Activated CD4-positive, alpha-beta T cell treated with anti-CD3 and anti-CD28 coated beads, Interleukin-2, Interleukin-4, amounts not matched to agents 100 ng/mL and 50 ng/mL, durations not matched to agents 16 hours and 8 hours (primary cell): ENCODE measurements at regions not wholly inside any gene's neighbourhood (a gene's known extent, or its start where the extent isn't known, plus 50 kb on each side); places are given as distances from the start of the nearest gene placed in this dataset.
"Not testable (repeated sequence)": the region's sequence is repeated elsewhere in the genome, so short reads cannot be mapped to it uniquely, and the experiment has no call there.

Experiments
- DNase-seq: peaks from one replicate; pipeline ENCODE4 v3.0.0-alpha.2; 2020; ENCODE audit warnings: low spot score

DNA sequence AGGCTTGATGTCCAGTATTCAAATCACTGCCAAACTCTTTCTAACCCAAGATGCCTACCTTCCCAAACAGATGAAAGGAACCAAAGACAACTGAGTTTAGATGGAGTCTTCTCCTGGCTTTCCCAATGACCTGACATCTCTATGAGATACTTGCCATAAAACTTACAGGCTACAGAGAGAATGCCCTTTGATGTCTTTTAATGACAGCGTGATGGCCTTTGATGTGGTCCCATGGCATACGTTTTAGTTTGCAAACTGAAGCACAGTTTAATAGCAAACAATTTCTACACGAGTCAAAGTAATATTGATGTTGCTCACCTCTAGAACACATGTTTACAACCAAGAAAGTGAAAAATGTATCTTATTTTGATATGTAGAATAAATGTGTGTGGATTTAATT, 73.2 kb downstream of the ZIC4 start:
- no peak for DNase-seq

DNA sequence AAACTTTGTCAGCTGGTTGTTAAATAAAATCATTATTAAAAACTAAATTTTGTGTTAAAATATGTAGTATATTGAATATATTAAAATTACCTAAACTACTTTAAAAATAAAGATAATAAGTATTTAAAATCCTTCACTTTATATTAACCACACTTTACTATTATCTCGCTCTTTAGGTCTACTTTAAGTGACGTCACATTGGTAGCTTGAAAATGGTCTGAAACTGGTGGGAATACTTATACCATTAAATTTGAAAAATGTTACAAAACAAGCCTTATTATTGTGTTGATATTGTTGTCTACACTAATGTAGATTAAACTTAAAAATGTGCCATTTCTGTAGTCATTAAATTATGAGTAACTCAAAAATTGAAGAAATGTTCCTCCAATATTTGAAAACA, 77.6 kb downstream of the ZIC4 start:
- DNase-seq, result no peak

DNA sequence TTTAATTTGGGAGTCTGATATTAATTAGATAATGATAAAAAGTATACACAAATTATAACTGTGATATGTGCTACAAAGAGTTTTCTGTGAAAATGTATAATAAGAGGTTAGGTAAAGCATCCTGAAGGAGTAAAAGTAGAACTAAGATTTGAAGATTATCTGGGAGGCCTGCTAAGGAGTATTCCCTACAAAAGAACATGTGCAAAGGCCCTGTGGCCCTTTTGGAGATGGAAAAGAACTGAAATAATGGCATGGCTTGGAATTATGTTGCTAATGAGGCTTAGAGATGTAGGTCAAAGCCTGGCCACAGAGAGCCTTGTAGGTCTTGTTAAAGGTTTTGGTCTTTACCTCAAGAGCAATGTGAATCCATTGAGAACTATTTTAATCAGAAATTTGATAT, 82.0 kb downstream of the ZIC4 start:
- DNase-seq, result no peak

DNA sequence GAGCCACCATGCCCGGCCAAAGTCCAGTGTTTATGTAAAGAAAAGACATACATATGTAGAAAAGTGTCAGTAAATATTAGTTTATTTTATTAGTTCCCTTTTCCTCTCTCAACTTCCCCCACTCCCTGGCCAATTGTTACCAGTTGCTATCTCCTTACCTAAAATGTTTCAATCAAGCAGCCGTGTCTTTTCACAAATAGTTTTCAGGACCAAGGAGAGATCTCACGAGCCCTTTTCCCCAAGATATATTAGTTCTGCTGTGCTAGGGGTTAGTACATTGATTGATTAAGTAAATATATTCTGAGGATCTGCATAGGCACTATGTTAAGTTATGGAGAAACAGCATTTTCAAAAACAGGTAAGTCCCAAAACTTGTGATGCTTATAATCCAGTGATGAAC, 87.4 kb downstream of the ZIC4 start:
- DNase-seq, result no peak

DNA sequence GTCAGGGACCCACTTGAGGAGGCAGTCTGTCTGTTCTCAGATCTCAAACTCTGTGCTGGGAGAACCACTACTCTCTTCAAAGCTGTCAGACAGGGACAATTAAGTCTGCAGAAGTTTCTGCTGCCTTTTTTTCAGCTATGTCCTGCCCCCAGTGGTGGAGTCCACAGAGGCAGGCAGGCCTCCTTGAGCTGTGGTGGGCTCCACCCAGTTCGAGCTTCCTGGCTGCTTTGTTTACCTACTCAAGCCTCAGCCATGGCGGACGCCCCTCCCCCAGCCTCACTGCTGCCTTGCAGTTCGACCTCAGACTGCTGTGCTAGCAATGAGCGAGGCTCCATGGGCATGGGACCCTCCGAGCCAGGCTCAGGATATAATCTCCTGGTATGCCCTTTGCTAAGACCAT, 89.3 kb downstream of the ZIC4 start:
- DNase-seq, result not testable (repeated sequence)

DNA sequence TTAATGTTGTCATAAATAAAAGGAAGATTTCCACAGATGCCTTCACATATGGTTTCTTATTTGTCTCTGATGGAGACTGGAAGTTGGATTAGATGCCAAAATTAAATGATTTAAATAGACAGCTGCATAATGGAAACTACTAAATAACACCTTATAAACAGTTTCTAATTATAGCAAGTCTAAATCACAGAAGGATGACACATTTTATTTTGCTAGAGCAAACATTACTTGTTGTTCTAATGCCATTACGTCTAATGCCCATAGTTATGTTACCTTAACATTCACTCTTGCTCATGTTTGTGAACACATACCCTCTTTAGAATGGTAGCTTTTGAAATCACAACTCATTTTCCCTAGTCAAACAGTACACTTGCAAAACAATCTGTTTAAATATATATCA, 92.8 kb downstream of the ZIC4 start:
- no peak for DNase-seq

DNA sequence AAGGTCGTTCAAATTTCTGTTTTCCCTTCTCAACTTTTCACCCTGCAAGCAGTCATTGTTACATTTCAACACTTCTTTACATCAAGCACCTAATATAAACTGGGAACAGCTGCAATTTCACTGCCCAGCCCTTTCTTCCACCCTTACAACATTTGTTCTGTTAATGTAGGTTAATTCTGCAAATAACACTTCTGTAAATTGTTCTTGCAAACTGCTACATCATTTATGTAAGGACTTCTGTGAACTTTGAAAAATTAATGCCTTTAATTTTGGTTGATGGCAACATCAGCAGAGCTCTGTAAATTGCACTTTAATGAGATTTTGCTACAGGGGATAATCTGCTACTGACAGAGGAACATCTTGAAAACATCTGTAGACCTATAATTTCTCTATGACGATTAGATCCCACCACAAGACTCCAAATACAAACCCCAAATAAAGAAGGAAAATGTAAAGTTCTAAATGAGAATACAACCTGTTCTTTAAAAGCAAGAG, 93.5 kb downstream of the ZIC4 start:
- DNase-seq, result no peak

DNA sequence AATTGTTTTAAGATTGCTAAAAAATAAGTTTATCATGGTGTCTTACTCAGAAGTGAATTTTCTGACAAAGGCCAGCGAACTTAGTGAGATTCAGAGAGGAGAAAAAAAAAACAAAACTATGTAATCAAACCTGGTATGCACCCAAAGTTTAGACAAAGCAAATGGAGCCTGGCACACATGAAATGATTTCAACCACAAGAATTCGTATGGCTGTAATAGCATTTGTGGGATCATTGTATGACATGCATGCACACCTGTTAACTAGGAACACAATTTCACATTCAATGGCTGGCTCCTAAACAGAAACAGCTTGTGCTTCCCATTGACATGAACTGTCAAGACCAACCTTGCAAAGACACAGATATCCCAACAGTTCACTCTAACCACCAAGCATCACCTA, 94.6 kb downstream of the ZIC4 start:
- no peak for DNase-seq

DNA sequence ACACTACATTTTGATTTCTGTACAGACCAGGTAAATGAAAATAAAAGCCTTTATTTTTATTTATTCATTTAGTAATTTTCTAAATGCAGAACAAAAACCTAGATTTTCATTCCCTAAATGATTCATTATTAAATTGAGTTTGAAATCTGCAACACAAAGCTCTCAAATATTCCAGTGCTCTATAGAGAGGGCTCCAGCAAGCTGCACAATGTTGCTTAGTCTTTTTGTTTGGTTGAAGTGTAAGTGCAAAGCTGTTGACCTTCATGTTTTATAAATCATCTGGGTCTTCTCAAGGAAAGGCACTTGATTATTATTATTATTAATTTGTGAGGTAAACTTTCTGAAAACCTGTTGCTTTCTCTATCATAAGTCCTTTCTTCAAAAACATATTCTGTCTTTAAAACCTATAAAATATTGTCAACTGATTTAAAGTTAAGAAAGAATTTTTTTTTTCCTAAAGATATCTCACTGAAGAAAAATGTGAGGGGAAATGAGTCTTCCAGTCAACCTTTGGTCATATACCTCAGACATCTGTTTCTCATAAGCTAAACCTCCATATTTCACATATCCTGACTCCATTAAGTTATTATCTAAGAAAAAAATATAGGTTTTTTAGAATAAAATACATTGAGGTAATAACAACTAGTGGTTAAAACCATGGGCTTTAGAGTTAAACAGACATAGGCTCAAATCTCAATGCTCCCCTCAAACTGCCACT, 100.7 kb downstream of the ZIC4 start:
- DNase-seq, result no peak

DNA sequence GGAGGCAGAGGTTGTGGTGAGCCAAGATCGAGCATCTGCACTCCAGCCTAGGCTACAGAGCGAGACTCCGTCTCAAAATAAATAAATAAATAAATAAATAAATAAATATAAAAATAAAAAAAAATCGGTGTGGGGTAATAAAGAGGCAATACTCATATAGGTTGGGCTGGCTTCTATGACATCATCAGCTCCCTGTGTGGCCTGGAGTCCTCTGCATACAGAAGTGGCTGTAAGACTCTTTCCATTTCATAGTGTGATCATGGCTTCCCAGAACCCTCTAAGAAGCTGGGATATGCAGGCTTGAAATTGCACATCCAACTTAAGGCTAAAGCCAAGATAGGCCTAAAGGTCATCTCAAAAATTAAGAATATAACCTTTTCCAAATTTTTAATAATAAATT, 101.6 kb downstream of the ZIC4 start:
- DNase-seq, result no peak

DNA sequence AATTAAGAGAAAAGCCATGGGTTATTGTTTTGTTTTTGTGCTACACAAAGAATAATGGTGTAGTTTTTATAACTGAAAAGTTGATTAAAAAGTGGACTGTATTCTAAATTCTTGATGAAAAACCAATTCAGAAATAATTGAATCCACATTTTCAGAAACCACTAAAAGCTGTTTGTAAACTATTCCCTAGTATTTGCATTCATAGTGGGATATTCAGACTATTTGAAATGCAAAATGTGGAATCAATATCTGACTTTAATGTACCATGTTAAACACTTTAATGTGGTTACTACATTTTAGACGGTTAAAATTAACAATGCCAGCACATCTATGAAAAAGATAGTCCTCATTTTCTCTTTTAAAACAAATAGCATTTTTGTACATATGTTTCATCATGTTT, 104.6 kb downstream of the ZIC4 start:
- no peak for DNase-seq

DNA sequence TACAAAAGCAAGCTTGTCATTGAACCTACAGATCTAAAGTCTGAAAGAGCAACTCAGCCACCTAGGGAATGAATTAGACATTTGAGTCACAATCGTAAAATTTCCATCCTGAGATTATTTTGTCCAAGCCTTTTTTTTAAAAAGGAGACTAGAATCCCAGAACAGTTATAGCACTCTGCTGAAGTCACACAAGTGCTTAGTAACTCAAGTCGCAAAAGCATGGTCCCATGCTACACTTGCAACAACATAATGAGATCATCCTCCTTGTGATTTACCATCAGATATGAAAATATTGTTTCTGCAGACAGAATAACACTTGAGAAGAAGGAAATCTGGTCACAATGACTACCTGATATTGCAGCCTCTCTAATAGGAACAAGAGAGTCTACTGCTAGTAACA, 106.7 kb downstream of the ZIC4 start:
- no peak for DNase-seq

DNA sequence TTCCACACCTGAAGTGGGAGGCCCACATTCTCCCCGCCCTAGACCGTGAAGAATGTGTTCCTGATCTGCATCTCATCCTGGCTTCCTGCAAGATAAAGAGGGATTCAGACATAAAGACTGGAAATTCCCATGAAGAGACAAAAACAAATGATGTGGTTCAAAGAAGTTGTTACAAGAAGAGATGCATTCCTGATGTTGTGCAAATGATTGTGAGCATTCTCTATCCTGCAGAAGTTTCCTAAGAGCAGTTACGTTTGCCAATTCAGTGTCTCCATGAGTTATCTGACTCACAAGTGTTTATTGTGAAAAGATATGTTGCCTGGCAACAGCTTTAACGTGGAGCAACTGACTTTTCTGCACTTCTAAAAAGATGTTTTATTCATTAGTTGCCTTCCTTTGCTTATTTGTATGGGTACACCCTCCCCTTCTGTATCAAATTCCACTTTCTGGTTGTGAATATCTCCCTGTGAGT, 107.8 kb downstream of the ZIC4 start:
- no peak for DNase-seq

DNA sequence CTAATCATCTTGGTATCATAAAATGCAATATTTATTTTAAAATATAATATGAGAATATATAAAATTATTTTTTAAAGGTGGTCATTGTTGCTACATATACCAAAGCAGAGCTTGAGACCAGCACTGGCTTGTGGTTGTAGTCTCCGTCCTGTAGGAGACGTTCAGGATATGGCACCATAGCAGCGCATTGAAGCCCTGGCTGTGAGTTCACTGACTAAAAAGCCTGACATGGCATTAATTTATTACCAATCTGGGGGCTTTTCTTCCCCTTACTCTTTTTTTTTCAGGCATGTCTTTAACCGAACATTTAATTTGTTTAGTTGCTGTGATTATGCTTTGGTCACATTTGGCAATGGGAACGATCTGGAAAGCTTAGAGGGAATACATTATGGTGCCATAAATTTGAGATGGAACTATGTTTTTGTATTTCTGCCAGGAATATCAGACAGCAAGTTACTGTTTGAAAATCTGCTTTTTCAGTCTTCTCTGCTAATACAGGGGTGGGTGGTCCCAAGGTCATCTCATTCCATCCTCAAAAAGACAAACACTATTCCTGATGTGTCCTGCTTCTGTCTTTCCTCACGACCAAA, 108.5 kb downstream of the ZIC4 start:
- DNase-seq, result no peak

DNA sequence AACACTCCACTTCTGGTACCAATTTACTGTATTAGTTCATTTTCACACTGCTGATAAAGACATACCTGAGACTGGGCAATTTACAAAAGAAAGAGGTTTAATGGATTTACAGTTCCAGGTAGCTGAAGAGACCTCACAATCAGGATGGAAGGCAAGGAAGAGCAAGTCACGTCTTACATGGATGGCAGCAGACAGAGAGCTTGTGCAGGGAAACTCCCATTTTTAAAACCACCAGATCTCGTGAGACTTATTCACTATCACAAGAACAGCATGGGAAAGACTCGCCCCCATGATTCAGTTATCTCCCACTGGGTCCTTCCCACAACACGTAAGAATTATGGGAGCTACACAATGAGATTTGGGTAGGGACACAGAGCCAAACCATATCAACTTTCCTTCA, 119.0 kb downstream of the ZIC4 start:
- DNase-seq, result not testable (repeated sequence)

DNA sequence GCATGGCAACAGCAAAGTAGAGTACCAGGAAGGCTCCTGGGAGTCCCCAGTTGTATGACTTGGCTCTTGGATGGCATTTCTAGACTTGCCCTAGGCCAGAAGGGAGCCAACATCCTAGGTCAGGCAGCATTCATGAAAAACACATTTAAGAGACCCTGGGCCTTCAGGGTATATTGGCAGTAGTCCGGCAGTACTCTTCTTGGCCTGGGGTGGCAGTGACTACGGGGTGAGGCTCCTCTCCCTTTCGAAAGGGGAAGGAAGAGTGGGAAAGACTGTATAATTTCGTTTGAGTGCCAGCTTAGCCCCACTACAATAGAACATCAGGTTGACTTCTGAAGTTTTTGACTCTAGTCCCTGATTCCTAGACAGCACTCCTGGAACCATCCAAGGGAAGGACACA, 136.4 kb downstream of the ZIC4 start:
- no peak for DNase-seq

DNA sequence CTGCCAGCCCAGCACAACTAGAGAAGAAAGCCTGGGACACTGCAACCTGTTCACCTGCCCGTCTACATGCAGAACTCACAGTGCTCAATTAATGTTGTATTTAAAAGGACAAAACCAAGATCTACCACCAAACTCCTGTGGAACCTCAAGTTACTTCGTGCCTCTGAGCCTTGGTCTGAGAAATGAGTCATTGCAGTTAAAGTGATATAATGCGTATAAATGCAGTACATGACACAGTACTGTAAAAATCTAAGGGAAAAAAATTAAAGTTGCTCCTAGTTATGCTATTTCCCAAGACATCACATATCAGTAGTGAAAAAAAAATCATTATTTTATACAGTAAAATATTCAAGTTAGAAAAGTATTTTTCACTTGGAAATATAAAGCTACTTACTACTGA, 138.9 kb downstream of the ZIC4 start:
- no peak for DNase-seq

DNA sequence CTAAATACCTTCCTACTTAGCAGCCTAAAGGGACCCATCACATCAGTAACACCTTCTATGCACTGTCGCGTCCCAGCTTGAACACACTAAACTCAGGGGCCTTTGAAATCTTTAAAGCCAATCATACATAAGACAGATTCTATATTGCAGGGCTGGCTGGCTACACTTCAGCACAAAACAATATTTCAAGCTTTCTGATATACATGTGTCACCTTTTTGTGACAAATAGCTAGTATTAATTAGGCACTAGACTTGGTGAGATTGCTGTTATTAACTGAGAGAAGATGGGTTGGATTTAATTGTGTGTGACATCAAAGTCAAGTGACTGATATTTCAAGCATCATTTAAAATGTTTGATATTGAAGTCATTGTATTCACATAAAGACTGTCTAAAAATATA, 148.4 kb downstream of the ZIC4 start:
- no peak for DNase-seq

DNA sequence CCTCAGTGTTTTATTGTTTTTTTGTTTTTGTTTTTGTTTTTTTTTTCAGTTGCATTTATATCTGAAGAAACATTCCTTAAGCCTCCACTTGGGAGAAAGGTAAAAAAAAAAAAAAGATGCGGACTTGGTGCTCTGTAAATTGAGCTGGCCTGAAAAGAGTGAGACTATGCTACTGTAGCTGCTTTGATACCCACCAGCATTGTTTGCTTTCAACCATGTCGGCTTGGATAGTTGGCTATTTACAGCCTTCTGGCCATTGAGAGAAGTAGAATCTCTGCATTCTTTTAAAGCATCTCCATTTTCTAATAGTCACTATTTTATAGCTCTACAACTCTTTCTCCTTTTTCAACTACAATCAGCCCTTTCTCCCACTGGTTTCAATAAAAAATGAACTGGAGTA, 149.6 kb downstream of the ZIC4 start:
- DNase-seq, result no peak

DNA sequence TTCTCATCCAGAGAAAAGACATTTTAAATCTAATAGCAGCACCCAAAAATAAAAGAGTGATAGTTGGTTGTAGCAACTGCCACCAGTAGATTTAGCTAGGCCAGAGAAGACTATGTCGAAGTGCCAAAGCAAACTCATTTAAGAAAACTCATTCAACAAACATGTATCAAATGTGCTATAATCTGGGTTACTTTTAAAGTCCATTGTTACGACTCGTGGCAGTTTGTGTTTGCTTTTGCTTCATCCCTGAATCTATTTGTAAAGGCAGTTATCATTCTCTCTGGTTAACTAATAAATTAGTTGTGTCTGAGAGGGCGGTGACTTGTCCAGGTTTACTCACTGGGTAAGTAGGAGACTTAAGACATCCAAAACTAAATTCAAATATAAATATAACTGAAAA, 159.4 kb downstream of the ZIC4 start:
- no peak for DNase-seq

DNA sequence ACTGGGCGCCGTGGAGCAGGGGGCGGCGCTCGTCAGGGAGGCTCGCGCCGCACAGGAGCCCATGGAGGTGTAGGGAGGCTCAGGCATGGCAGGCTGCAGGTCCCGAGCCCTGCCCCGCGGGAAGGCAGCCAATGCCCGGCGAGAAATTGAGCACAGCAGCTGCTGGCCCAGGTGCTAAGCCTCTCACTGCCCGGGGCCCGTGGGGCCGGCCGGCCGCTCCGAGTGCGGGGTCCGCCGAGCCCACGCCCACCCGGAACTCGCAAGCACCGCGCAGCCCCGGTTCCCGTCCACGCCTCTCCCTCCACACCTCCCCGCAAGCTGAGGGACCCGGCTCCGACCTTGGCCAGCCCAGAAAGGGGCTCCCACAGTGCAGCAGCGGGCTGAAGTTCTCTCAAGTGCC, 160.7 kb downstream of the ZIC4 start:
- DNase-seq, result not testable (repeated sequence)

DNA sequence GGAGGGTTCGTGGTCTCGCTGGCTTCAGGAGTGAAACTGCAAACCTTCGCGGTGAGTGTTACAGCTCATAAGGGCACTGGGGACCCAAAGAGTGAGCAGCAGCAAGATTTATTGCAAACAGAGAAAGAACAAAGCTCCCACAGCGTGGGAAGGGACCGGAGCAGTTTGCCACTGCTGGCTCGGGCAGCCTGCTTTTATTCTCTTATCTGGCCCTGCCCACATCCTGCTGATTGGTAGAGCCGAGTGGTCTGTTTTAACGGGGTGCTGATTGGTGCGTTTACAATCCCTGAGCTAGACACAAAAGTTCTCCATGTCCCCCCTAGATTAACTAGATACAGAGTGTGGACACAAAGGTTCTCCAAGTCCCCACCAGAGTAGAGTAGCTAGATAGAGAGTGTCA, 161.3 kb downstream of the ZIC4 start:
- not testable (repeated sequence) for DNase-seq

DNA sequence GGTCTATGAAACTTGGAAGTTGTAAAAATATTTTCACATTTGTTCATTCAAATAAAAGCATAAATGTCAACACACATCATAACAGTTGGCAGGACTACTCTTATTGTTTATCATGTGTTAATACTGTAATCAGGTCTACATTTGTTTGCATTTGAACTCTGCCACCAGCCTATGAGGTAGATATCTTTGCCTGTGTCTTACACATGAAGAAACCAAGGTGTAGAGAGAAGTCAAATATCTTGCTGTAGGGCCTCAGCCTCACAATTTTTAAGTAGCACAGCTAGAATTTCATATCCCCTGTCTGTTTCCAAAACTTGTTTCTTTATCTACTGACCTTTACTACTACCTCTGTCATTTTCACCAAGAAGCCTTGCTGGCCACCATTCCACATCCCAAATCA, 161.9 kb downstream of the ZIC4 start:
- no peak for DNase-seq

DNA sequence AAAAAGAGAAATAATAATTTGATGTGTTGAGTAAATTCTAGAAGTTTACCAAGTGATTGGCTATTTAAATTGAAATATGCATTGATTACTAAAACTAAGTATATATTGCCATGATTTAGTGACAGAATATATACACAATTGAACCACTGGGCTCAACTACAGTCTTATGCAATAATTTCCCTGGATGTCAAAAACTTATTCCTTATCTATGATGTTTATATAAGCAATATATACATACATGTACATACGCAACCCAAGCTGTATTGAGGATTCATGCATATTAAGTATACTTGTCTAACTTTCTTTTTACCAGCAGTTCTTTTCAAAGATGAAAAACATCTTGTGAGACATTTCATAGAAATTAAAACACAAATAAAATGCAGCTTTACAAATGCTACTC, 165.8 kb downstream of the ZIC4 start:
- DNase-seq, result no peak
